ENCODE measurements at regions not wholly inside any gene's neighbourhood (a gene's known extent, or its start where the extent isn't known, plus 50 kb on each side); places are given as distances from the start of the nearest gene placed in this dataset.

- TF ChIP-seq, protein P1, sequence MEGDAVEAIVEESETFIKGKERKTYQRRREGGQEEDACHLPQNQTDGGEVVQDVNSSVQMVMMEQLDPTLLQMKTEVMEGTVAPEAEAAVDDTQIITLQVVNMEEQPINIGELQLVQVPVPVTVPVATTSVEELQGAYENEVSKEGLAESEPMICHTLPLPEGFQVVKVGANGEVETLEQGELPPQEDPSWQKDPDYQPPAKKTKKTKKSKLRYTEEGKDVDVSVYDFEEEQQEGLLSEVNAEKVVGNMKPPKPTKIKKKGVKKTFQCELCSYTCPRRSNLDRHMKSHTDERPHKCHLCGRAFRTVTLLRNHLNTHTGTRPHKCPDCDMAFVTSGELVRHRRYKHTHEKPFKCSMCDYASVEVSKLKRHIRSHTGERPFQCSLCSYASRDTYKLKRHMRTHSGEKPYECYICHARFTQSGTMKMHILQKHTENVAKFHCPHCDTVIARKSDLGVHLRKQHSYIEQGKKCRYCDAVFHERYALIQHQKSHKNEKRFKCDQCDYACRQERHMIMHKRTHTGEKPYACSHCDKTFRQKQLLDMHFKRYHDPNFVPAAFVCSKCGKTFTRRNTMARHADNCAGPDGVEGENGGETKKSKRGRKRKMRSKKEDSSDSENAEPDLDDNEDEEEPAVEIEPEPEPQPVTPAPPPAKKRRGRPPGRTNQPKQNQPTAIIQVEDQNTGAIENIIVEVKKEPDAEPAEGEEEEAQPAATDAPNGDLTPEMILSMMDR (IDR thresholded peaks at IDR 0.05; ENCODE audit: poor library complexity) = no peak
- no peak for TF ChIP-seq EZH2phosphoT487 (IDR thresholded peaks at IDR 0.05; ENCODE audit: low read depth, severe bottlenecking, unreplicated experiment)
Measured at GRCh38 chr13:40109351-40109844, 453.9 kb downstream of the COG6 start.
